ENCODE measurements at regions not wholly inside any gene's neighbourhood (a gene's known extent, or its start where the extent isn't known, plus 50 kb on each side); places are given as distances from the start of the nearest gene placed in this dataset.

DNA sequence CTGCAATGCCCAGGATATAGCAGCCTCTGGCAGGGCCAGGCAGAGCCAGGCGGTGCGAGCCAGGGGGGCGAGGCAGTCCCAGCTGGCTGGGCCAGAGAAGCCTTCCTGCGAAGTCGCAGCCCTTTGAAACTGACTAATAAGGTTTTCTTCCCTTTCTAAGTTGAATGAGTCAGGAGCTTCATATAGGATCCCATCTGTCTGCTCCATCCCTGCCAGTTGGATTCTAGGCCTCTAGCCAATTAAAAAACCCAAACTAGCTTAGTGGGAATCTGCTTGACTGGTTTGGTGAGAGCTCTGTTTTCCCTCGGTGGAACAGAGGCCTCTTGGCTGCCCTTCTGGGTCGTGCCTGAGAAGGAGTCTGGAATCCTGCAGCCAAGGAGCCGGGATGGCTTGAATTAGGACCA lies 70.1 kb upstream of the RAPGEF1 start:
- intact Hi-C loops (cut with DNase I): no loop called here
- H3K4me3 ChIP-seq: no peak overlapping the region
- H3K9me3 ChIP-seq: no peaks in the 10 kb centered on the region
- no peak for DNase-seq (ENCODE audit: extremely low spot score)
- peaks cover 0 to 100% (median 7%) of the 10 kb centered on the region in 4 donors for H3K27me3 ChIP-seq
- no peak overlapping the region for H3K27ac ChIP-seq (replicated peaks in 1 of 4)
- TF ChIP-seq EP300 (IDR thresholded peaks at IDR 0.05) (no peak), POLR2AphosphoS5 (IDR thresholded peaks at IDR 0.05) (no peak), POLR2A (IDR thresholded peaks at IDR 0.05; ENCODE audit: low read depth) (no peak)
- TF ChIP-seq, protein P1, sequence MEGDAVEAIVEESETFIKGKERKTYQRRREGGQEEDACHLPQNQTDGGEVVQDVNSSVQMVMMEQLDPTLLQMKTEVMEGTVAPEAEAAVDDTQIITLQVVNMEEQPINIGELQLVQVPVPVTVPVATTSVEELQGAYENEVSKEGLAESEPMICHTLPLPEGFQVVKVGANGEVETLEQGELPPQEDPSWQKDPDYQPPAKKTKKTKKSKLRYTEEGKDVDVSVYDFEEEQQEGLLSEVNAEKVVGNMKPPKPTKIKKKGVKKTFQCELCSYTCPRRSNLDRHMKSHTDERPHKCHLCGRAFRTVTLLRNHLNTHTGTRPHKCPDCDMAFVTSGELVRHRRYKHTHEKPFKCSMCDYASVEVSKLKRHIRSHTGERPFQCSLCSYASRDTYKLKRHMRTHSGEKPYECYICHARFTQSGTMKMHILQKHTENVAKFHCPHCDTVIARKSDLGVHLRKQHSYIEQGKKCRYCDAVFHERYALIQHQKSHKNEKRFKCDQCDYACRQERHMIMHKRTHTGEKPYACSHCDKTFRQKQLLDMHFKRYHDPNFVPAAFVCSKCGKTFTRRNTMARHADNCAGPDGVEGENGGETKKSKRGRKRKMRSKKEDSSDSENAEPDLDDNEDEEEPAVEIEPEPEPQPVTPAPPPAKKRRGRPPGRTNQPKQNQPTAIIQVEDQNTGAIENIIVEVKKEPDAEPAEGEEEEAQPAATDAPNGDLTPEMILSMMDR (IDR thresholded peaks at IDR 0.05): no peak
- no peaks in the 10 kb centered on the region for H3K36me3 ChIP-seq
- H3K4me1 ChIP-seq: peaks cover 0 to 9% (median 2%) of the 10 kb centered on the region in 4 donors
- 63% methylated on average over 8 of the region's 8 CpGs for WGBS

DNA sequence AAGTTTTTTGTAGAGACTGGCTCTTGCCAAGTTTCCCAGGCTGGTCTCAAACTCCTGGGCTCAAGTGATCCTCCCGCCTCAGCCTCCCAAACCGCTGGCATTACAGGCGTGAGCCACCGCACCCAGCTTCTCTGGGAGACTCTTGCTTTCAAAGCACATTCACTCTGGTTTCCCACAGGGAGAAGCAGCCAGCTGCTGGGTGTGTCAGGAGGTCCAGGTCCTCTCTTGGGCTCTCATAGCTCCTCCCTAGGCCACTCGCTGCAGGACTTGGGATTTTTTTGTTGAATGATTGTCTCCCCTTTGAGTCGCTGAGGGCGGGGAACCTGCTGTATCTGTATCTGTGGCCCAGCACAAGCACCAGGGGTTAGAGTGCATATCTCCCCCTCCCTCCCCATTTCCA lies 68.4 kb upstream of the RAPGEF1 start:
- Histone ChIP-seq H3K9me3 (no peaks in the 10 kb centered on the region), H3K4me1 (peaks cover 0 to 9% (median 2%) of the 10 kb centered on the region in 4 donors), H3K4me3 (no peak overlapping the region), H3K27ac (replicated peaks in 1 of 4) (no peak overlapping the region), H3K36me3 (no peaks in the 10 kb centered on the region), H3K27me3 (peaks cover 0 to 100% (median 6%) of the 10 kb centered on the region in 4 donors)
- 84% methylated on average over 6 of the region's 7 CpGs for WGBS
- no peak for DNase-seq (ENCODE audit: extremely low spot score)
- intact Hi-C loops (cut with DNase I): no loop called here
- TF ChIP-seq EP300 (IDR thresholded peaks at IDR 0.05) (no peak), POLR2A (IDR thresholded peaks at IDR 0.05; ENCODE audit: low read depth) (no peak), POLR2AphosphoS5 (IDR thresholded peaks at IDR 0.05) (no peak)
- TF ChIP-seq, protein P1 (IDR thresholded peaks at IDR 0.05): no peak

DNA sequence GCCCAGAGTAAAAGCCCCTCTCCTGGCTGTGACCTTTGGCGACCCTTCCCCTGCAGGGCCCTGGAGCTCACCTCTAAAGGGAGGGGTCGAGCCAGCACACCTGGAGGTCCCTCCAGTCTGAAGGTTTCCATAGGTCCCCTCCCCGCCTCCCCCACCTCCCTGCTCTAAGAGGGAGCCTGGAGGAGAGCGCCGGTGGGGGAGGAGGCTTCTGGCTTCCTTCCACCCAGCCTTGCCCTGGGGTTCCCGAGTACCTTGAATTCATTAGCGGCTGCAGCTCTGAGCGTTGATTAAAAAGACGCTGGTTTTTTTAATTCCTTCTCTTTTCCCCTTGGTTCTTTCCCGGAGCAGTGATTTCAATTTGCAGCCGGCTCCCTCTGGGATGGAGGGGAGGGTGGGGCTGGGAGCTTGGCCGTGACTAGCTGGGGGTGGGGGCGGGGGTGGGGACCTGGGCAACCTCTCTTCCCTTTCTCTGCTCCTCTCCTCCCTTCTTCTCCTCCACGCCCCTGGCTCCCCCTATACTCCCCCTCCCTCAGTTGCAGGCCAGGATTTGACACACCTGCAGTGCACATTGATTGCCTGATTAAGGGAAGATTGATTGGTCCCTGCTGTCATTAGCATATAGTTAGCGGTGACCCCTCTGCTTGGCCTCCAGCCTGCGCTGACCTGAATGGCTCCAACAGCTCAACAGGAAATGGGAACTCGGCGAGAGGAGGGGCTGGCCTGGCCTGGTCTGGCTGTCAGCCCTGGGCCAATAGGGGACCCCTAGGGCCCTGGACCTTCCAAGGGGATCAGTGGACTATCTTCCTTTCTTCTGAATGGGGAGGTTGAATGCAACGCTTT lies 67.5 kb upstream of the RAPGEF1 start:
- no peak overlapping the region for H3K27ac ChIP-seq (replicated peaks in 1 of 4)
- no peaks in the 10 kb centered on the region for H3K9me3 ChIP-seq
- TF ChIP-seq POLR2AphosphoS5 (IDR thresholded peaks at IDR 0.05): no peak
- intact Hi-C loops (cut with DNase I): no loop called here
- no peaks in the 10 kb centered on the region for H3K36me3 ChIP-seq
- no peak overlapping the region for H3K4me3 ChIP-seq
- H3K27me3 ChIP-seq: peaks cover 0 to 100% (median 6%) of the 10 kb centered on the region in 4 donors
- DNase-seq (ENCODE audit: extremely low spot score): no peak
- peaks cover 0 to 9% (median 2%) of the 10 kb centered on the region in 4 donors for H3K4me1 ChIP-seq
- 10% methylated on average over 18 of the region's 19 CpGs for WGBS

DNA sequence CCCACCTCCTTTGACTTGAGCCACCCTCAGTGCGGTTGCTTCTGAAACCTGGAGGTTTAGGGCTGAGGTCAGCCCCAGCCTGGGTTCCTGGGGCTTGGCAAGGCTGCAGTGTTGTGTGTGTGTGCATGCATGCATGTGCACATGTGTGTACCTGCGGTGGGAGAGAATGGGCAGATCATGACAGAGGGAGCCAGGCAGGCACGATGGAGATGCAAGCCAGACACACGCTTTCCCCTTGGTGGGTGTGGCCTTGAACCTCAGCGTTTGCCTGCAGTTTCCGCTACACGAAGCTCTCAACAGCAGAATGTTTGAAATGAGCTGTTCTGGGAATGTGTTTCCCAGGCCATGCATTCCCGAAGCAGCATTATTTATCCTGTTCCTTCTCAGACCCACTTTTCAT lies 65.9 kb upstream of the RAPGEF1 start:
- peaks cover 0 to 100% (median 4%) of the 10 kb centered on the region in 4 donors for H3K27me3 ChIP-seq
- DNase-seq (ENCODE audit: extremely low spot score): no peak

DNA sequence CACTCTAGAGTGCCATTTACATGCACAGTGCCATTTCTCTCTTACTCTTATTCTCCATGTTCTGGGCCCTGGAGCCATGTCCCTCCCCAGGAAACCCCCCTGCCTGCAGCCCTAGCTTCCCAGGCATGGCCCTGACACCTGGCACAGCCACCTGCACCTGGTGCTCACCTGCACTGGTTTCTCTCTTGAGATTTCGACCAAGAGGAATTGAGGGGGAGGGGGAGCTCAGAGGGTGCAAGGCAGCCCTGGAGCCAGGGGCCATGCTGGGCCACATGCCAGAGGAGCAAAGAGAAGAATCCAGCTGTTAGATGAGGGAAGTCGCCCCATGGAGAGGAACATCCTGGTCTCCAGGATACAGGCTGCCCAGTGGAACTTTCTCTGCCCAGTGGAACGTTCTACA lies 65.0 kb upstream of the RAPGEF1 start:
- DNase-seq (ENCODE audit: extremely low spot score): no peak
- Histone ChIP-seq H3K27me3 (peaks cover 0 to 100% (median 4%) of the 10 kb centered on the region in 4 donors), H3K36me3 (no peaks in the 10 kb centered on the region), H3K9me3 (no peaks in the 10 kb centered on the region), H3K4me3 (no peak overlapping the region), H3K27ac (replicated peaks in 1 of 4) (no peak overlapping the region), H3K4me1 (peaks cover 0 to 9% (median 2%) of the 10 kb centered on the region in 4 donors)
- TF ChIP-seq, protein P1 (IDR thresholded peaks at IDR 0.05): no peak
- TF ChIP-seq POLR2A (IDR thresholded peaks at IDR 0.05; ENCODE audit: low read depth): no peak
- intact Hi-C loops (cut with DNase I): no loop called here
- WGBS: 50% methylated on average over 3 of the region's 3 CpGs

More for the DNA sequence above, 65.9 kb upstream of the RAPGEF1 start:
- H3K36me3 ChIP-seq: no peaks in the 10 kb centered on the region
- TF ChIP-seq, protein P1 (IDR thresholded peaks at IDR 0.05): no peak
- TF ChIP-seq EP300 (IDR thresholded peaks at IDR 0.05) (no peak), POLR2A (IDR thresholded peaks at IDR 0.05; ENCODE audit: low read depth) (no peak), POLR2AphosphoS5 (IDR thresholded peaks at IDR 0.05) (no peak)
- intact Hi-C loops (cut with DNase I): no loop called here
- no peak overlapping the region for H3K27ac ChIP-seq (replicated peaks in 1 of 4)
- peaks cover 0 to 9% (median 2%) of the 10 kb centered on the region in 4 donors for H3K4me1 ChIP-seq
- no peak overlapping the region for H3K4me3 ChIP-seq
- H3K9me3 ChIP-seq: no peaks in the 10 kb centered on the region
- 42% methylated on average over 8 of the region's 8 CpGs for WGBS
